Ishikawa (cell line): ENCODE measurements at regions not wholly inside any gene's neighbourhood (a gene's known extent, or its start where the extent isn't known, plus 50 kb on each side); places are given as distances from the start of the nearest gene placed in this dataset.

Source experiments
- CEBPB ChIP-seq: IDR thresholded peaks from 2 replicates; pipeline ENCODE4 v1.6.1; 2012
- CREB1 ChIP-seq: IDR thresholded peaks from 2 replicates; pipeline ENCODE4 v1.6.1; 2012; ENCODE audit warnings: low read depth
- EGR1 ChIP-seq: IDR thresholded peaks from 2 replicates; pipeline ENCODE4 v1.6.1; 2012
- EP300 ChIP-seq: IDR thresholded peaks from 2 replicates; pipeline ENCODE4 v1.6.1; 2012; ENCODE audit warnings: borderline replicate concordance
- FOXM1 ChIP-seq: IDR thresholded peaks from 2 replicates; pipeline ENCODE4 v1.6.1; 2012; ENCODE audit warnings: low read depth, borderline replicate concordance
- NFIC ChIP-seq: IDR thresholded peaks from 2 replicates; pipeline ENCODE4 v1.6.1; 2012
- RAD21 ChIP-seq: IDR thresholded peaks from 2 replicates; pipeline ENCODE4 v1.6.1; 2012; ENCODE audit warnings: low read depth
- TAF1 ChIP-seq: IDR thresholded peaks from 2 replicates; pipeline ENCODE4 v1.6.1; 2012; ENCODE audit warnings: low read depth, mild to moderate bottlenecking
- TCF12 ChIP-seq: IDR thresholded peaks from 2 replicates; pipeline ENCODE4 v1.6.1; 2012; ENCODE audit warnings: low read depth
- TEAD4 ChIP-seq: IDR thresholded peaks from 2 replicates; pipeline ENCODE4 v1.6.1; 2012
- YY1 ChIP-seq: IDR thresholded peaks from 2 replicates; pipeline ENCODE4 v1.6.1; 2012; ENCODE audit warnings: low read depth
- ZBTB7A ChIP-seq: IDR thresholded peaks from 2 replicates; pipeline ENCODE4 v1.6.1; 2012; ENCODE audit warnings: low read depth
- TF ChIP-seq, protein P1 (sequence below): IDR thresholded peaks from 2 replicates; pipeline ENCODE4 v1.6.1; 2012
- TF ChIP-seq, protein P2 (sequence below): IDR thresholded peaks from 2 replicates; pipeline ENCODE4 v1.6.1; 2012
- TF ChIP-seq, protein P3 (sequence below): IDR thresholded peaks from 2 replicates; pipeline ENCODE4 v1.6.1; 2012; ENCODE audit warnings: low read depth, mild to moderate bottlenecking

DNA sequence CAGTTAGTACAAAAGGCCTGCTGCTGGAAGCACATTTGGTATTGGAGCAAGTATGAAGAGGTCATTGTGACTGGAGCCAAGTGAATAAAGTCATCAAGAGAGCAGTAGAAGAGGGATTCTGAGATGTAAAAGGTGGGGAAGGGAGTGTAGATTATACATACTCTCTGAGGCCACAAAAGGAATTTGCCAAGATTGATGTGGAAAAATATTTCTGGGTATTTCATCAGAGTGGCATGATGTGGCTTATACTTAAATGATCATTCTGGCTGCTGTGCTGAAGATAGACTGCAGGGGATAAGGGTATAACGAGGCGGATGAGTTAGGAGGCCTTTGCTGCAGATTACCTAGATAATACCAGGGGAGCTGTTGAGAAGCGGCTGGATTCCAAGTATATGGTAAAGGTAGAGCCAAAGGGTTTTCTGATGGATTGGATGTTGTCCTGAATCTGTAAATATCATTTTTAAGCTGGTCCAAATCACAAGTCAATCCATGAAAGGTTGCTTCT is 231.8 kb upstream of the AGA start:
- TF ChIP-seq EGR1 (no peak), ZBTB7A (no peak)

DNA sequence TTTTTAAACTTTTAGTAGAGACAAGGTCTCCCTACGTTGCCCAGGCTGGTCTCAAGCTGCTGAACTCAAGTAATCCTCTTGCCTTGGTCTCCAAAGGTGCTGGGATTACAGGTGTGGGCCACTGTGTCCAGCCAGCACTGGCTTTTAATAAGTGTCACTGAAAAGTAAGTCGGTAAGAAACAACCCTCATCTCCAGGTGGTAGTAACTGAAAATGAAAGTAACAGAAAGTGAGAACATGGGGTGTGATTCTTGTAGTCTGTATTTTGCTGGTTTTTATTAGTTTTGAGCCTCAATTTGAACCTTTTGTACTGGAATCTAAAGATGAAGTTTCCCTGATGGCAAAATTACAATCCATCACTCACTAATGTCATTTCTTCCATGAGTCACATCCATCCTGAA is 238.1 kb upstream of the AGA start:
- TF ChIP-seq YY1 (no peak), TAF1 (no peak), FOXM1 (no peak)

DNA sequence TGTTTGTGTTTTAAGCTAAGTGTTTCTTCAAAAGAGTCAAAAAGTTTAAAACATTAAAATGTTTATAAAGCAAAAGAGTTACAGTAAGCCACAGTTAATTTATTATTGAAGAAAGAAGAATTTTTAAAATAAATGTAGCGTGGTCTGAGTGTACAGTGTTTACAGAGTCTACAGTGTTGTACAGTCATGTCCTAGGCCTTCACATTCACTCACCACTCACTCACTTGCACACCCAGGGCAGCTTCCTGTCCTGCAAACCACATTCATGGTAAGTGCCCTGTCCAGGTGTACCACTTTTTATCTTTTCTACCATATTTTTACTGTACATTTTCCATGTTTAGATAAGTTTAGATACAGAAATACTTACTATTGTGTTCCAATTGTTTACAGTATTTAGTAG is 239.7 kb upstream of the AGA start:
- TF ChIP-seq, protein P1, sequence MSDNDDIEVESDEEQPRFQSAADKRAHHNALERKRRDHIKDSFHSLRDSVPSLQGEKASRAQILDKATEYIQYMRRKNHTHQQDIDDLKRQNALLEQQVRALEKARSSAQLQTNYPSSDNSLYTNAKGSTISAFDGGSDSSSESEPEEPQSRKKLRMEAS, result no peak
- no peak for TF ChIP-seq CEBPB
- TF ChIP-seq TEAD4, result no peak
- TF ChIP-seq TAF1, result no peak
- no peak for TF ChIP-seq CREB1
- TF ChIP-seq EP300, result no peak
- TF ChIP-seq YY1, result no peak
- no peak for TF ChIP-seq FOXM1
- TF ChIP-seq, protein P2, sequence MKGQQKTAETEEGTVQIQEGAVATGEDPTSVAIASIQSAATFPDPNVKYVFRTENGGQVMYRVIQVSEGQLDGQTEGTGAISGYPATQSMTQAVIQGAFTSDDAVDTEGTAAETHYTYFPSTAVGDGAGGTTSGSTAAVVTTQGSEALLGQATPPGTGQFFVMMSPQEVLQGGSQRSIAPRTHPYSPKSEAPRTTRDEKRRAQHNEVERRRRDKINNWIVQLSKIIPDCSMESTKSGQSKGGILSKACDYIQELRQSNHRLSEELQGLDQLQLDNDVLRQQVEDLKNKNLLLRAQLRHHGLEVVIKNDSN, result no peak
- no peak for TF ChIP-seq NFIC
- no peak for TF ChIP-seq ZBTB7A
- TF ChIP-seq EGR1, result no peak
- TF ChIP-seq, protein P3, sequence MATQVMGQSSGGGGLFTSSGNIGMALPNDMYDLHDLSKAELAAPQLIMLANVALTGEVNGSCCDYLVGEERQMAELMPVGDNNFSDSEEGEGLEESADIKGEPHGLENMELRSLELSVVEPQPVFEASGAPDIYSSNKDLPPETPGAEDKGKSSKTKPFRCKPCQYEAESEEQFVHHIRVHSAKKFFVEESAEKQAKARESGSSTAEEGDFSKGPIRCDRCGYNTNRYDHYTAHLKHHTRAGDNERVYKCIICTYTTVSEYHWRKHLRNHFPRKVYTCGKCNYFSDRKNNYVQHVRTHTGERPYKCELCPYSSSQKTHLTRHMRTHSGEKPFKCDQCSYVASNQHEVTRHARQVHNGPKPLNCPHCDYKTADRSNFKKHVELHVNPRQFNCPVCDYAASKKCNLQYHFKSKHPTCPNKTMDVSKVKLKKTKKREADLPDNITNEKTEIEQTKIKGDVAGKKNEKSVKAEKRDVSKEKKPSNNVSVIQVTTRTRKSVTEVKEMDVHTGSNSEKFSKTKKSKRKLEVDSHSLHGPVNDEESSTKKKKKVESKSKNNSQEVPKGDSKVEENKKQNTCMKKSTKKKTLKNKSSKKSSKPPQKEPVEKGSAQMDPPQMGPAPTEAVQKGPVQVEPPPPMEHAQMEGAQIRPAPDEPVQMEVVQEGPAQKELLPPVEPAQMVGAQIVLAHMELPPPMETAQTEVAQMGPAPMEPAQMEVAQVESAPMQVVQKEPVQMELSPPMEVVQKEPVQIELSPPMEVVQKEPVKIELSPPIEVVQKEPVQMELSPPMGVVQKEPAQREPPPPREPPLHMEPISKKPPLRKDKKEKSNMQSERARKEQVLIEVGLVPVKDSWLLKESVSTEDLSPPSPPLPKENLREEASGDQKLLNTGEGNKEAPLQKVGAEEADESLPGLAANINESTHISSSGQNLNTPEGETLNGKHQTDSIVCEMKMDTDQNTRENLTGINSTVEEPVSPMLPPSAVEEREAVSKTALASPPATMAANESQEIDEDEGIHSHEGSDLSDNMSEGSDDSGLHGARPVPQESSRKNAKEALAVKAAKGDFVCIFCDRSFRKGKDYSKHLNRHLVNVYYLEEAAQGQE, result no peak
- TF ChIP-seq TCF12, result no peak
- no peak for TF ChIP-seq RAD21

DNA sequence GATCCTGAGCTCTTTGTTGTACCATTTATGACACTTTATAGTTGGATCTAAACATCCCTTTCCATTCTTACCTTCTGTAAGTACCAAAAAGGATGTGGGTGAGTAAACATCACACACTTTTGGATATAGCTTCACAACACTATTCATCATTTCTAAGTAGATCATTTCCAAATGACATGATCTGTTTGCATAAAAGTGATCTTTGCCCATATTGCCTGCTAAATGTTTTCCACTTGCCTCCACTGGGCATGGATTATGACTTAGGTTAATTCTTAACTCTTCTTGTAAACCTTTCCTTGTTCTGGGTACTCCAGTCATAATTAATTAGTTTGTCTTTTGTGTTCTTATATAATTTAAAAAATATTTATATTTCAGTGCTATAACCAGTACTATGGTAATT is 244.9 kb upstream of the AGA start:
- TF ChIP-seq, protein P2, result no peak
- TF ChIP-seq TCF12, result no peak
- no peak for TF ChIP-seq TEAD4
- TF ChIP-seq, protein P1, result no peak
- no peak for TF ChIP-seq EGR1
- TF ChIP-seq FOXM1, result no peak
- no peak for TF ChIP-seq CEBPB

DNA sequence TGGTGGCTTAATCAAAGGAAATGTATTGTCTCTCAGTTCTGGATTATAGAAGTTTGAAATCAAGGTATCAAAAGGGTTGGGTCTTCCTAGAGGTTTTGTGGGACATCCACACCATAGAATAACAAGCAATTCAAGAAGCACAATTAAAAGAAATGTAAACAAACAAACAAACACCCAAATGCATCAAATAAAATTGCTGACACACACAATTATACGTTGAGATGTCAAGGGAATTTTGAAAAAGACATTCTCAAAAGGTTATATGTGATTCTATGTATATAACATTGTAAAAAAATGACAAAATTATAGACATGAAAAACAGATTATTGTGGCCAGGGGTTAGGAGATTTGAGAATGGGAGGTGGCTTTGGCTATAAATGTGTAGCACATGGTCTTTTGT is 250.7 kb upstream of the AGA start:
- TF ChIP-seq, protein P1, result no peak

DNA sequence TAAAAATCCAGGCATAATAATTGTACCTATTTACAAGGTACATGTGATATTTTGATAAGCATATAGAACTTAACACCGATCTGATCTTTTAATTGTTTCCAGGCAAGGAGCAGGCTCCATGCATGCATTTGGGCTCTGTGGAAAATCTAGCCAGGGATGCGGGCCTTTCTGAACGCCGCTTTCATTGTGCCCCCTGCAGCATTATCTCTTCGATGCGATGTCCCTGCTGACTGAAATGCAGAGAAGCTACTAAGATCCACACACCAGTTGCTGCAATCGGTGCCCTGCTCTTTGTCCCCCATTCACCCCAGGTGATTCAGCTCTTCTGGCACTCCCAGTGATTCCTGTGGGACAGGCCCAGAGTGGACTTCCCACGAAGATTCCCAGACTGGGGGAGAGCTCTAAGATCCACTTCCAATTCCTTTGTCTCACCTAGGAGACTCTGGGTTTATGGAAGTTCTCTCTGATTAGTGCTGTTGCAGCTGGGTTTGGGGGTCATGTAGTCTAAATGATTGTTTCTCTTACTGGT is 254.3 kb upstream of the AGA start:
- TF ChIP-seq NFIC (no peak), EGR1 (no peak), TEAD4 (no peak), TCF12 (no peak), YY1 (no peak), ZBTB7A (no peak), FOXM1 (no peak), TAF1 (no peak), RAD21 (no peak), CEBPB (no peak), EP300 (no peak), CREB1 (no peak)
- TF ChIP-seq, protein P2, result no peak
- TF ChIP-seq, protein P1, result no peak
- TF ChIP-seq, protein P3, result no peak
